ENCODE measurements at regions not wholly inside any gene's neighbourhood (a gene's known extent, or its start where the extent isn't known, plus 50 kb on each side); places are given as distances from the start of the nearest gene placed in this dataset.

- no peaks in the 10 kb centered on the region for H3K4me1 ChIP-seq (ENCODE audit: control insufficient read depth, insufficient read depth, low read length, unreplicated experiment)
- H3K79me2 ChIP-seq (ENCODE audit: control insufficient read depth, insufficient read depth, low read length, unreplicated experiment), result no peaks in the 10 kb centered on the region
- no peaks in the 10 kb centered on the region for H3K27me3 ChIP-seq (ENCODE audit: insufficient read depth, low read length)
- no peak overlapping the region for H2AFZ ChIP-seq (ENCODE audit: low read length, unreplicated experiment)
- H3K36me3 ChIP-seq (ENCODE audit: insufficient read depth, low read length), result no peaks in the 10 kb centered on the region
- H3K27ac ChIP-seq (ENCODE audit: low read depth, low read length), result no peak overlapping the region
- H3K4me3 ChIP-seq (ENCODE audit: low read depth, low read length), result no peak overlapping the region
Measured at GRCh38 chr13:64755961-64756360, 2474.2 kb downstream of the PCDH9 start.

- Histone ChIP-seq H3K4me1 (ENCODE audit: control insufficient read depth, insufficient read depth, low read length, unreplicated experiment) (no peaks in the 10 kb centered on the region), H3K36me3 (ENCODE audit: insufficient read depth, low read length) (no peaks in the 10 kb centered on the region), H3K27me3 (ENCODE audit: insufficient read depth, low read length) (no peaks in the 10 kb centered on the region), H3K27ac (ENCODE audit: low read depth, low read length) (no peak overlapping the region), H3K79me2 (ENCODE audit: control insufficient read depth, insufficient read depth, low read length, unreplicated experiment) (no peaks in the 10 kb centered on the region), H3K4me3 (ENCODE audit: low read depth, low read length) (no peak overlapping the region), H2AFZ (ENCODE audit: low read length, unreplicated experiment) (no peak overlapping the region)
Measured at GRCh38 chr13:64753233-64754000, 2476.7 kb downstream of the PCDH9 start.

DNA sequence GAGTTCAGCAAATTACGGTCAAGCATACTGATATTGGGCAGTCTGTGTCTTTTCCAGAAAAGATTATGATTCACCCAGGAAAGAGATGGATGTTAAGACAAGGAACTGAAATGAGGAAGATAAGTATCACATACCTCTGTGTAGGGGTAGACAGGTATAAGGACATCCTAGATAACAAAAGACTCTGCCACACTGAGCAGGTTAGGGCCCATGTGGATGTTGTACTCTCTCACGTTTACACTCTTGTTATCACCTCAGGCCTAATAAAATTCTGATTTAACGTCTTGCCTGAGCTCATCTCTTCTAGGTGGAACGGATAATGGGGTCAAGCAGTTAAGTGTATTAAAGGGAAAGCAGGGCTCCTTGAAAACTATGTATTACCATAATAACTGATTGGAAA, 2480.8 kb downstream of the PCDH9 start:
- H2AFZ ChIP-seq (ENCODE audit: low read length, unreplicated experiment), result no peak overlapping the region

DNA sequence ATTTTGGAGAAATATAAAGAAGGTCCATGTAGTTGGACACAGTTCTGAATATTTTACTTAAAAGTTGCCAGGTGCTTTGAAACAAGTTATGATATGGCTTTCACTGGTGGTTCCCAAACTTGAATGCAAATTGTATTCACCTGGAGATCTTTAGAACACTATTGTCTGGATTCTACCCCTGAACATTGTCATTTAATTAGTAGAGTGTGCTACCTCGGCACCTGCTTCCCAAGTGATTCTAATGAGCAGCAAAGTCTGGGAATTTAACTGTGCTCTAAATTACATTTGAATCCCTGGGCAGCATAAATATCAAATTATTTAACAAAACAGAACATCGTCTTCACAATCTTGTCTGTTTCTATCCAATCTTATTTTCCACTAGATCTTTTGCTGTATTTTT, 2483.3 kb downstream of the PCDH9 start:
- H2AFZ ChIP-seq (ENCODE audit: low read length, unreplicated experiment), result no peak overlapping the region
- H3K79me2 ChIP-seq (ENCODE audit: control insufficient read depth, insufficient read depth, low read length, unreplicated experiment), result no peaks in the 10 kb centered on the region
- H3K36me3 ChIP-seq (ENCODE audit: insufficient read depth, low read length), result no peaks in the 10 kb centered on the region
- no peak overlapping the region for H3K27ac ChIP-seq (ENCODE audit: low read depth, low read length)
- no peak overlapping the region for H3K4me3 ChIP-seq (ENCODE audit: low read depth, low read length)
- no peaks in the 10 kb centered on the region for H3K27me3 ChIP-seq (ENCODE audit: insufficient read depth, low read length)
- H3K4me1 ChIP-seq (ENCODE audit: control insufficient read depth, insufficient read depth, low read length, unreplicated experiment), result no peaks in the 10 kb centered on the region

More for the DNA sequence above, 2480.8 kb downstream of the PCDH9 start:
- no peaks in the 10 kb centered on the region for H3K4me1 ChIP-seq (ENCODE audit: control insufficient read depth, insufficient read depth, low read length, unreplicated experiment)
- H3K27me3 ChIP-seq (ENCODE audit: insufficient read depth, low read length), result no peaks in the 10 kb centered on the region
- no peak overlapping the region for H3K4me3 ChIP-seq (ENCODE audit: low read depth, low read length)
- H3K27ac ChIP-seq (ENCODE audit: low read depth, low read length), result no peak overlapping the region
- H3K36me3 ChIP-seq (ENCODE audit: insufficient read depth, low read length), result no peaks in the 10 kb centered on the region
- H3K79me2 ChIP-seq (ENCODE audit: control insufficient read depth, insufficient read depth, low read length, unreplicated experiment), result no peaks in the 10 kb centered on the region

GRCh38 chr13:64740493-64740892, 2489.6 kb downstream of the PCDH9 start:
- Histone ChIP-seq H3K27me3 (ENCODE audit: insufficient read depth, low read length) (no peaks in the 10 kb centered on the region), H2AFZ (ENCODE audit: low read length, unreplicated experiment) (no peak overlapping the region), H3K4me3 (ENCODE audit: low read depth, low read length) (no peak overlapping the region), H3K36me3 (ENCODE audit: insufficient read depth, low read length) (no peaks in the 10 kb centered on the region), H3K79me2 (ENCODE audit: control insufficient read depth, insufficient read depth, low read length, unreplicated experiment) (no peaks in the 10 kb centered on the region), H3K27ac (ENCODE audit: low read depth, low read length) (no peak overlapping the region), H3K4me1 (ENCODE audit: control insufficient read depth, insufficient read depth, low read length, unreplicated experiment) (no peaks in the 10 kb centered on the region)

DNA sequence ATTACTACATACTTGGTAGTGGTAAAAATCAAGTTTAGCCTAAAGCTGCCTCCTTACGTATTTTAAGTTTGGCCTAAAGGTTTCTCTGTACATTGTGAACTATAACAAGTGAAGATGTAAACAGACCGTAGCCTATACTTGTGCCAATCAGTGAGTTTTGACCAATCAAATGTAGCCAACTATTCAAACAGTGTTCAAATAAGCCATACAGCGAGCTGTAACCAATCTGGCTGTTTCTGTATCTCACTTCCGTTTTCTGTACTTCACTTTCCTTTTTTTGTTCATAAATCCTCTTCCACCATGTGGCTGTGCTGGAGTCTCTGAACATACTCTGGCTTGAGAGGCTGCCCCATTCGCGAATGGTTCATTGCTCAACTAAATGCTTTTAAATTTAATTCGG, 2504.6 kb downstream of the PCDH9 start:
- Histone ChIP-seq H3K27me3 (ENCODE audit: insufficient read depth, low read length) (no peaks in the 10 kb centered on the region), H2AFZ (ENCODE audit: low read length, unreplicated experiment) (no peak overlapping the region), H3K36me3 (ENCODE audit: insufficient read depth, low read length) (no peaks in the 10 kb centered on the region), H3K4me1 (ENCODE audit: control insufficient read depth, insufficient read depth, low read length, unreplicated experiment) (peaks cover 13% of the 10 kb centered on the region), H3K4me3 (ENCODE audit: low read depth, low read length) (no peak overlapping the region), H3K79me2 (ENCODE audit: control insufficient read depth, insufficient read depth, low read length, unreplicated experiment) (no peaks in the 10 kb centered on the region), H3K27ac (ENCODE audit: low read depth, low read length) (no peak overlapping the region)

GRCh38 chr13:64723724-64724123, 2506.4 kb downstream of the PCDH9 start:
- no peaks in the 10 kb centered on the region for H3K36me3 ChIP-seq (ENCODE audit: insufficient read depth, low read length)
- 0 out of 2 replicates have a peak overlapping the region, but pooled peaks have one; percentile 1 for H3K27ac ChIP-seq (ENCODE audit: low read depth, low read length)
- H3K79me2 ChIP-seq (ENCODE audit: control insufficient read depth, insufficient read depth, low read length, unreplicated experiment), result no peaks in the 10 kb centered on the region
- H3K4me3 ChIP-seq (ENCODE audit: low read depth, low read length), result no peak overlapping the region
- H2AFZ ChIP-seq (ENCODE audit: low read length, unreplicated experiment), result no peak overlapping the region
- peaks cover 13% of the 10 kb centered on the region for H3K4me1 ChIP-seq (ENCODE audit: control insufficient read depth, insufficient read depth, low read length, unreplicated experiment)
- H3K27me3 ChIP-seq (ENCODE audit: insufficient read depth, low read length), result no peaks in the 10 kb centered on the region

DNA sequence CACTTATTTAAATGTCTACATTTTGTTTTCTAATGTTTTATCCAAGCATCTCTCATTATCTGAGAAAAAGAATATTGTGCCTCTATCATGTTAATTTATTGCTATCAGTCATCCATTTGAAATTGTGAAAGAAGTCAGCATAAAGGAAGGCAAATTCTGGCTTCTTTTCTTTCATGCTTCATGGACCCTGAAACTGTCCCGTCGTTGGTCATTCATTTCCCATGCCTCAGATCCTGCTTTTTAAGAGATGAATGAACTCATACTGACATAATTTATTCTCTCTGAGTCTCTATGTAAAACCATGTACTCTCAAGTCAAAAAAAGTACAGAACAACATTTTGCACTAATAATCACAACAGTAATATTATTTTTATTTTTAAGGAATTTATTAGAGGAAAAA, 2512.0 kb downstream of the PCDH9 start:
- Histone ChIP-seq H3K79me2 (ENCODE audit: control insufficient read depth, insufficient read depth, low read length, unreplicated experiment) (no peaks in the 10 kb centered on the region), H3K4me1 (ENCODE audit: control insufficient read depth, insufficient read depth, low read length, unreplicated experiment) (peaks cover 7% of the 10 kb centered on the region), H3K27me3 (ENCODE audit: insufficient read depth, low read length) (no peaks in the 10 kb centered on the region), H3K4me3 (ENCODE audit: low read depth, low read length) (no peak overlapping the region), H2AFZ (ENCODE audit: low read length, unreplicated experiment) (no peak overlapping the region), H3K36me3 (ENCODE audit: insufficient read depth, low read length) (no peaks in the 10 kb centered on the region), H3K27ac (ENCODE audit: low read depth, low read length) (no peak overlapping the region)

GRCh38 chr13:64716936-64717335, 2513.2 kb downstream of the PCDH9 start:
- H3K4me1 ChIP-seq (ENCODE audit: control insufficient read depth, insufficient read depth, low read length, unreplicated experiment), result no peaks in the 10 kb centered on the region
- no peak overlapping the region for H3K4me3 ChIP-seq (ENCODE audit: low read depth, low read length)
- no peaks in the 10 kb centered on the region for H3K27me3 ChIP-seq (ENCODE audit: insufficient read depth, low read length)
- no peak overlapping the region for H2AFZ ChIP-seq (ENCODE audit: low read length, unreplicated experiment)
- H3K79me2 ChIP-seq (ENCODE audit: control insufficient read depth, insufficient read depth, low read length, unreplicated experiment), result no peaks in the 10 kb centered on the region
- no peaks in the 10 kb centered on the region for H3K36me3 ChIP-seq (ENCODE audit: insufficient read depth, low read length)
- H3K27ac ChIP-seq (ENCODE audit: low read depth, low read length), result no peak overlapping the region

DNA sequence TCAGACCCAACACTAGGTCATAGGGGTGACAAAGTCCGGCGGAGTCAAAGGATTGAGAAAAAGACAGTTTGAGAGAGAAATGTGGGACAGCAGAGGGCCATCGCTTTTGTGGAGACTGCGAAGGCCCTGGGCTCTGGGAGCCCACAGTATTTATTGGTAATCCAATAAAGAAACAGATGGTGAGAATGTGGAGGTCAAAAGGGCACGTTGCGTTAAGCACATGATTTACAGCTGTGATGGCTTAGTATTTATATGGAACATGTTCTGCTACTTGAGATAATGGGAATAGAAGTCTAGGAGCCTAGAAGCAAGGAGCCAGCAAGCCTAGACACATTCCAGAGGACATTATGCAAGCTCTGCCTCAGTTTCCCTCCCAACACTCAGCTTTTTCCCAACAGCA, 2521.1 kb downstream of the PCDH9 start:
- Histone ChIP-seq H3K36me3 (ENCODE audit: insufficient read depth, low read length) (no peaks in the 10 kb centered on the region), H3K4me1 (ENCODE audit: control insufficient read depth, insufficient read depth, low read length, unreplicated experiment) (no peaks in the 10 kb centered on the region), H3K4me3 (ENCODE audit: low read depth, low read length) (no peak overlapping the region), H2AFZ (ENCODE audit: low read length, unreplicated experiment) (no peak overlapping the region), H3K79me2 (ENCODE audit: control insufficient read depth, insufficient read depth, low read length, unreplicated experiment) (no peaks in the 10 kb centered on the region), H3K27me3 (ENCODE audit: insufficient read depth, low read length) (no peaks in the 10 kb centered on the region), H3K27ac (ENCODE audit: low read depth, low read length) (no peak overlapping the region)

DNA sequence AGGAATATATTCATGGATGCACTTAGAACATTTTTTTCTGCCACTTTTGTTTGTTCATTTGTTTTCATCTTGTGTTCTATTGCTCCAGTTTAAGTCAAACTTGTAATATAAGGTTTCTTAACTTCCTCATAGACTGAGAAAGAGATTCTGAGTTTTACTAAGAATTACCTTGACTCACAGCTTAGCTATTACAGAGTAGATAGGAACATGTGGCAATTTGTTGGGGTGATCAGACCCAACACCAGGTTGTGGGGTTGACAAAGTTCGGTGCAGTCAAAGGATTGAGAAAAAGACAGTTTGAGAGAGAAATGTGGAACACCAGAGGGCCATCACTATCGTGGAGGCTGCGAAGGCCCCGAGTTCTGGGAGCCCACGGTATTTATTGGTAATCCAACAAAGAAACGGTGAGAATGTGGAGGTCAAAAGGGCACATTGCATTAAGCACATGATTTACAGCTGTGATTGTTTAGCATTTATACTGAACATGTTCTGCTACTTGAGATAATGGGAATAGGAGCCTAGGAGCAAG, 2526.0 kb downstream of the PCDH9 start:
- H2AFZ ChIP-seq (ENCODE audit: low read length, unreplicated experiment), result no peak overlapping the region
- H3K4me3 ChIP-seq (ENCODE audit: low read depth, low read length), result no peak overlapping the region
- H3K27me3 ChIP-seq (ENCODE audit: insufficient read depth, low read length), result no peaks in the 10 kb centered on the region
- no peaks in the 10 kb centered on the region for H3K79me2 ChIP-seq (ENCODE audit: control insufficient read depth, insufficient read depth, low read length, unreplicated experiment)
- no peaks in the 10 kb centered on the region for H3K36me3 ChIP-seq (ENCODE audit: insufficient read depth, low read length)
- no peak overlapping the region for H3K27ac ChIP-seq (ENCODE audit: low read depth, low read length)
- no peaks in the 10 kb centered on the region for H3K4me1 ChIP-seq (ENCODE audit: control insufficient read depth, insufficient read depth, low read length, unreplicated experiment)

Data from ACC112 (cell line).